ENCODE measurements at regions not wholly inside any gene's neighbourhood (a gene's known extent, or its start where the extent isn't known, plus 50 kb on each side); places are given as distances from the start of the nearest gene placed in this dataset.

DNA sequence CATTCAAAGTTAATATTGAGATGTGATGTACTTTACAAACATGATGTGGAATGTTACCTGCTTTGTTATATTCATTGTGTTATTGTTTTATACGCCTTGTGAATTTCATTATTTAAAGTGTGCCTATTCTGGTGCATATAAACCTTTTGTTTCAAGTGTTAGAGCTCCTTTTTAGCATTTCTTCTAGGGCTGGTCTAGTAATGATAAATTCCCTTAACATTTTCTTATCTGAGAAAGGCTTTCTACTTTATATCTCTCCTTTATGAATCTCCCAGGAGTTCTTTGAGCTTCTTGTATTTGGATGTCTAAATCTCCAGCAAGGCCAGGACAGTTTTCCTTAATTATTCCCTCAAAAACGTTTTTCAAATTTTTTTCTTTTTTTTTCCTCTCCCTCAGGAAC lies 1005.6 kb downstream of the IGSF11 start:
- TF ChIP-seq, protein P1, sequence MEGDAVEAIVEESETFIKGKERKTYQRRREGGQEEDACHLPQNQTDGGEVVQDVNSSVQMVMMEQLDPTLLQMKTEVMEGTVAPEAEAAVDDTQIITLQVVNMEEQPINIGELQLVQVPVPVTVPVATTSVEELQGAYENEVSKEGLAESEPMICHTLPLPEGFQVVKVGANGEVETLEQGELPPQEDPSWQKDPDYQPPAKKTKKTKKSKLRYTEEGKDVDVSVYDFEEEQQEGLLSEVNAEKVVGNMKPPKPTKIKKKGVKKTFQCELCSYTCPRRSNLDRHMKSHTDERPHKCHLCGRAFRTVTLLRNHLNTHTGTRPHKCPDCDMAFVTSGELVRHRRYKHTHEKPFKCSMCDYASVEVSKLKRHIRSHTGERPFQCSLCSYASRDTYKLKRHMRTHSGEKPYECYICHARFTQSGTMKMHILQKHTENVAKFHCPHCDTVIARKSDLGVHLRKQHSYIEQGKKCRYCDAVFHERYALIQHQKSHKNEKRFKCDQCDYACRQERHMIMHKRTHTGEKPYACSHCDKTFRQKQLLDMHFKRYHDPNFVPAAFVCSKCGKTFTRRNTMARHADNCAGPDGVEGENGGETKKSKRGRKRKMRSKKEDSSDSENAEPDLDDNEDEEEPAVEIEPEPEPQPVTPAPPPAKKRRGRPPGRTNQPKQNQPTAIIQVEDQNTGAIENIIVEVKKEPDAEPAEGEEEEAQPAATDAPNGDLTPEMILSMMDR (IDR thresholded peaks at IDR 0.05) = no peak
- no peak for TF ChIP-seq POLR2AphosphoS5 (IDR thresholded peaks at IDR 0.05)

Data from transverse colon (tissue), 4 donors.